ENCODE measurements at regions not wholly inside any gene's neighbourhood (a gene's known extent, or its start where the extent isn't known, plus 50 kb on each side); places are given as distances from the start of the nearest gene placed in this dataset.

- TF ChIP-seq EZH2 (IDR thresholded peaks at IDR 0.05) (no peak), POLR2AphosphoS5 (IDR thresholded peaks at IDR 0.05; ENCODE audit: borderline replicate concordance, low read depth, low read length) (no peak), FOXP2 (optimal IDR thresholded peaks at IDR 0.05; ENCODE audit: control extremely low read depth, extremely low read length, insufficient read depth) (no peak)
Observed at GRCh38 chr20:1818247-1818840, 76.9 kb upstream of the SIRPA start.

All from SK-N-MC (cell line).